ENCODE measurements at regions not wholly inside any gene's neighbourhood (a gene's known extent, or its start where the extent isn't known, plus 50 kb on each side); places are given as distances from the start of the nearest gene placed in this dataset.

DNA sequence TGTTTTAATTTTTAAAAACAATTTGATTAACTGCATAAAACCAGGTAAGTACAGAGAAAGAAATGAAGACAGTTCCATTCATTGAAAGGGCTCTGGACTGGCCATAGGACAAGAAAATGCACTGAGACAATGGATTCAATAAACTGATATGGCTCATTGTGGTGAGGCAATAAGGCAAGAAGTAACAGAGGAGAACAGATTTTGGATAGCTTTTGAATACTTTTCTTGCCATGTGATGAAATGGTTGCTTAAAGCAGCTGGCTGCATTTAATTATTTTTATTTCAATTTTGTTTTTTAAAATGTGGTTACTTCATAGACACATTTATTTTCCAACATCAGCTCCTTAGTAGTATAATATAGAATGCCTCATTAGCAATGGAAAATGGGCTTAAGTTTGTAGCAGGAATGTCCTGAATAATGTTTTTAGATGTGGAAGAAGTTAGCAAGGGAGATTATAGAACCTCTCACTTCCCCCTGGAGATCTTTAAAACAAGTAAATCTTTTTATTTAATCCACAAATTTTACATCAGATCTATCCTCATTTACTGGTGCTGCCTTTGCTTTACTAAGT lies 646.9 kb upstream of the ZEB2 start:
- TF ChIP-seq POLR2A (IDR thresholded peaks at IDR 0.05) (no peak), EP300 (IDR thresholded peaks at IDR 0.05) (no peak), POLR2AphosphoS5 (IDR thresholded peaks at IDR 0.05) (no peak)
- TF ChIP-seq, protein P1, sequence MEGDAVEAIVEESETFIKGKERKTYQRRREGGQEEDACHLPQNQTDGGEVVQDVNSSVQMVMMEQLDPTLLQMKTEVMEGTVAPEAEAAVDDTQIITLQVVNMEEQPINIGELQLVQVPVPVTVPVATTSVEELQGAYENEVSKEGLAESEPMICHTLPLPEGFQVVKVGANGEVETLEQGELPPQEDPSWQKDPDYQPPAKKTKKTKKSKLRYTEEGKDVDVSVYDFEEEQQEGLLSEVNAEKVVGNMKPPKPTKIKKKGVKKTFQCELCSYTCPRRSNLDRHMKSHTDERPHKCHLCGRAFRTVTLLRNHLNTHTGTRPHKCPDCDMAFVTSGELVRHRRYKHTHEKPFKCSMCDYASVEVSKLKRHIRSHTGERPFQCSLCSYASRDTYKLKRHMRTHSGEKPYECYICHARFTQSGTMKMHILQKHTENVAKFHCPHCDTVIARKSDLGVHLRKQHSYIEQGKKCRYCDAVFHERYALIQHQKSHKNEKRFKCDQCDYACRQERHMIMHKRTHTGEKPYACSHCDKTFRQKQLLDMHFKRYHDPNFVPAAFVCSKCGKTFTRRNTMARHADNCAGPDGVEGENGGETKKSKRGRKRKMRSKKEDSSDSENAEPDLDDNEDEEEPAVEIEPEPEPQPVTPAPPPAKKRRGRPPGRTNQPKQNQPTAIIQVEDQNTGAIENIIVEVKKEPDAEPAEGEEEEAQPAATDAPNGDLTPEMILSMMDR (IDR thresholded peaks at IDR 0.05): no peak

Measured in suprapubic skin (tissue), 4 donors.